ENCODE measurements at regions not wholly inside any gene's neighbourhood (a gene's known extent, or its start where the extent isn't known, plus 50 kb on each side); places are given as distances from the start of the nearest gene placed in this dataset.
"Not testable (repeated sequence)": the region's sequence is repeated elsewhere in the genome, so short reads cannot be mapped to it uniquely, and the experiment has no call there.

GRCh38 chr6:68575765-68576439 lies 59.2 kb upstream of the ADGRB3 start:
- DNase-seq, result peak; percentile 66

- no peak for DNase-seq
Observed at GRCh38 chr6:68572975-68573374, 62.1 kb upstream of the ADGRB3 start.

GRCh38 chr6:68572525-68572924 lies 62.6 kb upstream of the ADGRB3 start:
- DNase-seq, result no peak

- no peak for DNase-seq
Observed at GRCh38 chr6:68559716-68560115, 75.4 kb upstream of the ADGRB3 start.

- DNase-seq, result no peak
Observed at GRCh38 chr6:68559070-68559469, 76.0 kb upstream of the ADGRB3 start.

DNA sequence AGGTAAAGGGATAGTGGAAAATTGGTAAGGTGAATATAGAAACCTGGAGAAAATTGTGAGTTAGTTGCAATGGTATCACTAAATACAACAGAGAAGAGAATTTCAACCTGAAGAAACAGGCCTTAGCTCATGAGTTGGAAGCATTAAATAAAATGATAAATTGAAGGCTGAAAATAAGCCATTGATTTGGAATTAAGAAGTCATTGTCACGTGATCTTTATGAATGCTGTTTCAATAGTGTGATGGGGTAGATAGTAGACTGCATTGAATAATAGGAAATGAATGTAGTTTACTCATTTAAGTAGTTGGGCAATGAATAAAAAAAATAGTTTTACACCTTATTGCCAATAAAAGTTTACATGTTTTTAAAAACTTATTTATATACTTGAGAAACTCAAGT lies 88.5 kb upstream of the ADGRB3 start:
- DNase-seq, result no peak

GRCh38 chr6:68544450-68544849 lies 90.6 kb upstream of the ADGRB3 start:
- DNase-seq, result no peak

DNA sequence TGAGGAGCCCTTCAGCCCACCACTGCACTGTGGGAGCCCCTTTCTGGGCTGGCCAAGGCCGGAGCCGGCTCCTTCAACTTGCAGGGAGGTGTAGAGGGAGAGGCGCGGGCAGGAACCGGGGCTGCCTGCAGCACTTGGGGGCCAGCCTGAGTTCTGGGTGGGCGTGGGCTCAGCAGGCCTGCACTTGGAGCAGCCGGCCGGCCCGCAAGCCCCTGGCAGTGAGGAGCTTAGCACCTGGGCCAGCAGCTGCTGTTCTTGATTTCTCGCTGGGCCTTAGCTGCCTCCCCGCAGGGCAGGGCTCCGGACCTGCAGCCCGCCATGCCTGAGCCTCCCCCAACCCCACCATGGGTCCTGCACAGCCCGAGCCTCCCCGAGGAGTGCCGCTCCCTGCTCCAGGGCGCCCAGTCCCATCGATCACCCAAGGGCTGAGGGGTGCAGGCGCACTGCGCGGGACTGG lies 101.7 kb upstream of the ADGRB3 start:
- DNase-seq, result no peak

DNA sequence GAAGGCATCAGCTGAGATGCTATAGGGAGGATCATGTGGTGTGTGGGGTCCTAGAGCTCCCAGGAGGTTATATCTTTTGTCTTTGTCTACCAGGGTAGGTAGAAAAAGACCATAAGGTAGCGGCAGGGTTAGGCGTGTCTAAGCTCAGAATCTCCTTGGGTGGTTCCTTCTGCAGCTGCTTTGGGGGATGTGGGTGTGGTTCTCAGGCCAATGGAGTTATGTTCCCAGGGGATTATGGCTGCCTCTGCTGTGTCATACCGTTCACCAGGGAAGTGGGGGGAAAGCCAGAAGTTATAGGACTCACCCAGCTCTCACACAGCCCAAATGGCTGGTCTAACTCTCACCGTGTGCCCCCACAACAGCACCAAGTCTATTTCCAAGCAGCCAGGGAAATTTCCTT lies 107.4 kb upstream of the ADGRB3 start:
- no peak for DNase-seq

DNA sequence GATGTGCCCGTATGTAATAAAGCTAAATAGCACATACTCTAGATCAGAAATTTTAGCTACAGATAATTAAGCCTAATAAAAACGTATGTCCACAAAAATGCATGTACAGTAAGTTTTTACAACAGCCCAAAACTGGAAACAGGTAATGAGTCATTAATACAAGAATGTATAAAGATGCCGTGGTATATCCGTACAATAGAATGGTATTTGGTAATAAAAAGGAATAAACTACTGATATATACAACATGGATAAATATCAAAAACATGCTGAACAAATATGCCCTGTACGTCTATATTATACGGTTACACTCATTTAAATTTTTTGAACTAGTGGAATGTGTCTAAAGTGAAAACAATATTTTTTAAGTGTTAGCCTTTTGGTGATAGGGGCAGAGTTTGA lies 128.2 kb upstream of the ADGRB3 start:
- DNase-seq, result no peak

- no peak for DNase-seq
Observed at GRCh38 chr6:68502946-68503345, 132.1 kb upstream of the ADGRB3 start.

DNA sequence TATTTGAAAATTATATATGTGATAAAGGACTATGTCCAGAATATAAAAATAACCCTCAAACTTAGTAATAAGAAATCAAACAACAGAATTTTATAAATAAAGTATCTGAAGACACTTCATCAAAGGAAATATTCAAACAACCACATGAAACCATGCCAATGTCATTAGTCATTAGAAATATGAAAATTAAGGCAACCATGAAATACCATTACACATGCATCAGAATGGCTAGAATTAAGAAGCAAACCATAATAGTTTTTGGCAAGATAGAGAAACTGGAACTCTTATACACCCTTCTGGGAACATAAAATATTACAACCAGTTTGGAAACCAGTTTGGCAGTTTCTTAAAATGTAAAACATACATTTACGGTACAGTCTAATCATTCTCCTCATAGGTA lies 137.2 kb upstream of the ADGRB3 start:
- DNase-seq, result no peak

DNA sequence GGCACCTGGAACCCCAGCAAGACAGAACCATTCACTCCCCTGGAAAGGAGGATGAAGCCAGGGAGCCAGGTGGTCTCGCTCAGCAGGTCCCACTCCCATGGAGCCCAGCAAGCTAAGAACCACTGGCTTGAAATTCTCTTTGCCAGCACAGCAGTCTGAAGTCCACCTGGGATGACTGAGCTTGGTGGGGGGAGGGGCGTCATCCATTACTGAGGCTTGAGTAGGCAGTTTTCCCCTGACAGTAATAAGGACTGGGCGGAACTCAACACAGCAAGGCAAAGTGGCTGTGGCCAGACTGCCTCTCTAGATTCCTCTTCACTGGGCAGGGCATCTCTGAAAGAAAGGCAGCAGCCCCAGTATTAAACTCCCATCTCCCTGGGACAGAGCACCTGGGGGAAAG lies 140.2 kb upstream of the ADGRB3 start:
- not testable (repeated sequence) for DNase-seq

- DNase-seq, result no peak
Observed at GRCh38 chr6:68476611-68477010, 158.5 kb upstream of the ADGRB3 start.

DNA sequence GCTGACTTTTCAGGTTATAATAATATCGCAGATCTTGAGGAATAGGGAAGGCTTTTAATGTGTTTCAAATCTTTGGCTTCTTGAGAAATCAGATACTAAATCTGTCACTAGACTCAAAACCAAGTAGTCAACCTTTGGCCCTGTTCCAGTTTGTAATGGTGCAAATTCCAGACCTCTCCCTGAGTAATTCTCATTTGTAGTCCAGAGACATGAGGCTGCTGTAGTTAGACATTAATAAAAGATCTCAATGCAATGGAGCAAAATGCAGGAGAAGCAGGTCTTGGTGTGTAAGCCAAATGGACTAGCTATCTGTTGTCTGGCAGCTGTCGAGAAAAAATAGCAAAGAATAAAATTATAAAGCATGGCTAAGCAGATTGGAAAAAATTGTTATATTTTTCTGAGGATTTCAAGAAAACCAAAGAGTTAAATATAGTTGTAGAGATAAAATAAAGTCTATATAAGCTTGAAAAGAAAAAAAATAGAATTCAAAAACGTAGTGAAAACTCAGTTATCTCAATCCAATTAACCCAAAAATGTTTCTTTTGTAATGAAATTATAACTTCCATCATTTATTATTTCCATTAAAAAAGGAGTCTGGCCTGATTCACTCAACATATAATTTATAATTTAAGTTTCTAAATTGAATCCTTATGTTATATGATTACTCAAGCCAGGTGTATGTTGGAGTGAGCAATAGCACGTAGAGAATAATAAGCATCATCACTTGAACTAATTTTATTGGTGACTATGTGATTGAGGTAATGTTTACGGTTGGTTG lies 161.5 kb upstream of the ADGRB3 start:
- DNase-seq, result no peak

DNA sequence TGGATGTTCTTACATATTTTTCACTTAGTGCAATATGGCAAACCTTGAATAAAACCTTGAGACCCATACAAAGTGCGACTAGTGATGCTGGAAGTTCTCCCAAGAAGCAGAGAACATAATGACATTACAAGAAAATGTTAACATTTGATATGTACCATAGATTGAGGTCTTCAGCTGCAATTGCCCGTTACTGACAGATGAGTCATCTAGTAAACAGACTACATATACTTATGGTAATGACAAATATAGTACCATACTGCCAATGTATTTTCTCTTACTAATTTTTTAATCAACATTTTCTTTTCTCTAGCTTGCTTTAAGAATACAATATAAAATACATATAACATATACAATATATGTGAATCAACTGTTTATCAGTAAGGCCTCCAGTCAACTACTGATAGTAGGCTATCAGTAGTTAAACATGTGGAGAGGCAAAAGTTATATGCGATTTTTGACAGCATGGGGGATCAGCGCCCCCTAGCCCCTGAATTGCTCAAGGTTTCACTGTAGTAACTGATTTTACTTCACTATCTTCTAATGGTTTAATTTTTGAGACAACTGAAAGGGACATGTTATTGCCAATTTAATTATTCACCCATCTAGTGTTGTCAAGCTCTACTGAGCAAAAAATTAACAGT lies 166.7 kb upstream of the ADGRB3 start:
- no peak for DNase-seq

DNA sequence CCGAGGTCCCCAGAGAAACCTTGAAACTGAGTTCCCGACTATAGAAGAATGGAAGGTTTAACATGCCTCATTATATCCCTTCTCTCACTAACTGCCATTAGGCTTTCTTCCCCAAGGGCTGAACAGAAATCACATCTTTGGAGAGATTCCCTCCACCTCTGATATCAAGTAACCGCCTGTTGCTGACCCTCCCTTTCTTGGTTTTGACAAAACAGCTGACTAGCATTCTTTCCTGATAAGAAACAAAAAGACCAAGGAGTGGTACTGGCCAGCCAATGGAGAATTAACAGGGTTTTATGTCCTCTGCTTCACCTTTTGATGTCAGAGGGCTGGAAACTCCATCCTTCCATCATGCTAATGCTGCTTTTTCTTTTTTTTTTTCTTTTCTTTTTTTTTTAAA lies 176.6 kb upstream of the ADGRB3 start:
- no peak for DNase-seq

DNA sequence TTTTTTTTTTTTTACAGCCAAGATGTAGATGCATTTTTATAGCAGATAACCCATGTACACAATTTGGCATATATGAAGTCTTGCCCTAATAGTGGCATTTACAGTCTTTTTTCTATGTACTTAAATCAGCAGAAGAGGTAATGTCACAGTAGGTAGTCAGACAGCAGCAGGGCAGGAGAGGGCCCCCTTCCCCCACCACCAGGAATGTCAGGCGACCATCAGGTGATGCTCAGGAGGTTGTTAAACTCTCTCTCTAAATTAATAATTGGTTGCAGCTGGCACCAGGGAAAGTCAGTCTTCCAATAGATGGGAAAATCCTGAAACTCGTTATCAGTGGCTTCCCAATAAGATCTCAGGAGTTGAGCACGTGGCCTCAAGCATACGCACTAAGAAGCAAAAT lies 188.0 kb upstream of the ADGRB3 start:
- no peak for DNase-seq

DNA sequence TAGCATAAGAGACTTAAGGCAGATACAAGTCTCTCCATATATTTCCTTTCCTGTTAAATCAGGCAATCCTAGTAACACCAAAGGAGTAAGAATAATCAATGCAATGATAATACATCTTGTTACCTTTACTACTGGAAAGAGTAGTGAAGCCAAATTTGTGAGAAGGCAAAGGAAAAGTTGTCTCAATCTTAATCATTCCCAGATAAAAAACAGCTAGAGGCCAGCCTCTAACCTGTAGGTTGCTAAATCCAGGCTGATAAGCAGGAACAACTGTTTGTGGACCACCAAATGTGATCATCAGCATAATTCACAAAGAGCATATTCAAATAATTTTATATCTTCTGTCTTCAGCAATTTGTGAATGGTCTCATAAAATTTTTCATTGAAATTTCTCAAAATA lies 189.2 kb upstream of the ADGRB3 start:
- DNase-seq, result no peak

- DNase-seq, result no peak
Observed at GRCh38 chr6:68443704-68444103, 191.4 kb upstream of the ADGRB3 start.

GRCh38 chr6:68427630-68428029 lies 207.5 kb upstream of the ADGRB3 start:
- DNase-seq, result no peak

DNA sequence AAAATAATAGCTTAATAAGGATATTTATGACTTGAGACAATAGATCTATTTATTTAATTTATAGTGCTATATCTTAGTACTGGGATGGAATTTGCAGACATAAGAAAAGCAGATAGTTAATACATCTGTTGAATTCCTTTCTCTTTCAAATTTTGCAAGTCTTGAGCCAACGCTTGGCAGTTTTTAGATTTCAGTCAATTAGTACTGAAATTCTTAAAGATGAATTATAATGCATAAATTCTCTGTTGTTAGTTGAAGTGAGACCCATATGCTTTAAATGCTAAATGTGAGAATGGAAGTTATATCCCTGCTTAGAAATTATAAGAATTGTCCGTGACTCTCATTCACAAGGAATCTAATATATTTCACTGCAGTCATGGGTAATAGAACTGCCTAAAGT lies 225.1 kb upstream of the ADGRB3 start:
- DNase-seq, result no peak

- no peak for DNase-seq
Observed at GRCh38 chr6:68400396-68400795, 234.7 kb upstream of the ADGRB3 start.

DNA sequence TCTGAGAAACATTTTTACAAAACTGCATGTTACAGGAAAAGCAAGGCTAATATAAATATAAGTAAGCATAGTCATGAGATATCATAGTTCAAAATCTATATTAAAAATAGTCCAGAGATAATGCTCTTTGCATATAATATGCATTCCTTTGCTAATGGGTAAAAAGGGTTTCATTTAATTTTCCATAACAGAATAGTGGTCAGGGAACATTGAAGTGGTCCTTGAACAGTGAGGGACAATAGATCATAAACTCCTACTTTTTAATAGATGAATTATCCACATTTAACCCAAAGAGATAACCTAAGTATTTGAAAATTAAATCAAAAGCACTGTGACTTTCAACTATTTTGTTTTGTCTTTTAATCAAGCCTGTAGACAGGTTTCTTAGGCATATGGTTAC lies 243.1 kb upstream of the ADGRB3 start:
- DNase-seq, result no peak
